ENCODE measurements at regions not wholly inside any gene's neighbourhood (a gene's known extent, or its start where the extent isn't known, plus 50 kb on each side); places are given as distances from the start of the nearest gene placed in this dataset.

DNA sequence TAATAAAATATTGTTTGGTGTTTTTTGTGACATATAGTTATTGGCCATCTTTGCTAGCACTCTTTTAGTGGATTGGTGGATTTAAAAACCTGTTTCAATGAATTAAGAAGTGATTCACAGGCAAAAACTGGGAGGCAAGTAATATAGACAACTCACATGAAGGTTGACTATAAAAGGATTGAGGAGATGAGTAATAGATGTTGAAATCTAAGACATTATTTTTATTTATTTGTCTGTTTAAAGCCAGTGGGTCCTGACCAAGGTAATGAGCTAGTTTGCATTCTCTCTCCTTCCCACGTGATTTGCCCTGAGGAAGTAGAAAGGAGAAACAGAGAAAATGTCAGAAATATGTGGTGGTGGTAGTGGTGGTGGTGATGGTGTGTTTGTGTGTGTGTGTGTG is 351.5 kb upstream of the ZP4 start:
- Histone ChIP-seq H3K36me3 (ENCODE audit: insufficient read depth, low read length) (no peaks in the 10 kb centered on the region), H2AFZ (ENCODE audit: low read length) (no peak overlapping the region), H3K4me1 (ENCODE audit: insufficient read depth, low read length, poor library complexity, severe bottlenecking) (no peaks in the 10 kb centered on the region), H4K20me1 (ENCODE audit: insufficient read depth, low read length) (no peaks in the 10 kb centered on the region), H3K9me3 (ENCODE audit: low read length) (no peaks in the 10 kb centered on the region), H3K79me2 (ENCODE audit: insufficient read depth, low read depth, low read length) (no peaks in the 10 kb centered on the region), H3K27ac (ENCODE audit: low read depth, low read length, poor library complexity, severe bottlenecking) (no peak overlapping the region), H3K4me3 (ENCODE audit: low read depth, low read length, poor library complexity, severe bottlenecking) (no peak overlapping the region), H3K4me2 (ENCODE audit: low read length) (no peak overlapping the region), H3K9me2 (ENCODE audit: insufficient read depth, low read length) (no peaks in the 10 kb centered on the region)
- TF ChIP-seq, protein P1, sequence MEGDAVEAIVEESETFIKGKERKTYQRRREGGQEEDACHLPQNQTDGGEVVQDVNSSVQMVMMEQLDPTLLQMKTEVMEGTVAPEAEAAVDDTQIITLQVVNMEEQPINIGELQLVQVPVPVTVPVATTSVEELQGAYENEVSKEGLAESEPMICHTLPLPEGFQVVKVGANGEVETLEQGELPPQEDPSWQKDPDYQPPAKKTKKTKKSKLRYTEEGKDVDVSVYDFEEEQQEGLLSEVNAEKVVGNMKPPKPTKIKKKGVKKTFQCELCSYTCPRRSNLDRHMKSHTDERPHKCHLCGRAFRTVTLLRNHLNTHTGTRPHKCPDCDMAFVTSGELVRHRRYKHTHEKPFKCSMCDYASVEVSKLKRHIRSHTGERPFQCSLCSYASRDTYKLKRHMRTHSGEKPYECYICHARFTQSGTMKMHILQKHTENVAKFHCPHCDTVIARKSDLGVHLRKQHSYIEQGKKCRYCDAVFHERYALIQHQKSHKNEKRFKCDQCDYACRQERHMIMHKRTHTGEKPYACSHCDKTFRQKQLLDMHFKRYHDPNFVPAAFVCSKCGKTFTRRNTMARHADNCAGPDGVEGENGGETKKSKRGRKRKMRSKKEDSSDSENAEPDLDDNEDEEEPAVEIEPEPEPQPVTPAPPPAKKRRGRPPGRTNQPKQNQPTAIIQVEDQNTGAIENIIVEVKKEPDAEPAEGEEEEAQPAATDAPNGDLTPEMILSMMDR (conservative IDR thresholded peaks at IDR 0.05; ENCODE audit: low read length): no peak
- no peak for TF ChIP-seq EZH2phosphoT487 (IDR thresholded peaks at IDR 0.05; ENCODE audit: borderline replicate concordance, low read depth, low read length)
- ChIA-PET POLR2A (no interaction called here), CTCF (ENCODE audit: unreplicated experiment) (no interaction called here)
- no peak for DNase-seq (ENCODE audit: low spot score)
- no TSS peak for BruUV-seq (replicated peaks)
- intact Hi-C loops (cut with micrococcal nuclease; ENCODE audit: unreplicated experiment): no loop called here

DNA sequence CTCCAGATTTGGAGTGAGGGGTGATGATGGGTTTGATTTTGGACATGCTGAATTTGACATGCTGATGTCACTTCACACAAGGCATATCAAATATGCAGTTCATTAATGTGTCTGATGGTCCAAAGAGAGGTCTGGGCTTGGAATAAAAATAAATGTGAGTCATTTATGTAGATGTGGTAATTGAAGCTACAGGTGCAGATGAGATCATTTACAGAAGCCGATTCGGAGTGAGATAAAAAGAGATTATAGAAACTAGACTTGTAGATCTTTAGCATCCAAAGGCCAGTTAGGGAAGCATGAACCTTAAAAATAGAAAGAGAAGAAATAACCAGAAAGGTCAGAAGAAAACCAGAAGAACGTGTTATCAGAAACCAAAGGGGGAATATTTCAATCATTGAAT is 350.9 kb upstream of the ZP4 start:
- BruUV-seq (replicated peaks): no TSS peak
- Histone ChIP-seq H2AFZ (ENCODE audit: low read length) (no peak overlapping the region), H3K27ac (ENCODE audit: low read depth, low read length, poor library complexity, severe bottlenecking) (no peak overlapping the region), H3K9me3 (ENCODE audit: low read length) (no peaks in the 10 kb centered on the region), H4K20me1 (ENCODE audit: insufficient read depth, low read length) (no peaks in the 10 kb centered on the region), H3K4me2 (ENCODE audit: low read length) (no peak overlapping the region), H3K4me3 (ENCODE audit: low read depth, low read length, poor library complexity, severe bottlenecking) (no peak overlapping the region), H3K36me3 (ENCODE audit: insufficient read depth, low read length) (no peaks in the 10 kb centered on the region), H3K79me2 (ENCODE audit: insufficient read depth, low read depth, low read length) (no peaks in the 10 kb centered on the region), H3K4me1 (ENCODE audit: insufficient read depth, low read length, poor library complexity, severe bottlenecking) (no peaks in the 10 kb centered on the region), H3K9me2 (ENCODE audit: insufficient read depth, low read length) (no peaks in the 10 kb centered on the region)
- ChIA-PET CTCF (ENCODE audit: unreplicated experiment) (no interaction called here), POLR2A (no interaction called here)
- DNase-seq (ENCODE audit: low spot score): no peak
- TF ChIP-seq EZH2phosphoT487 (IDR thresholded peaks at IDR 0.05; ENCODE audit: borderline replicate concordance, low read depth, low read length): no peak
- TF ChIP-seq, protein P1 (conservative IDR thresholded peaks at IDR 0.05; ENCODE audit: low read length): no peak
- intact Hi-C loops (cut with micrococcal nuclease; ENCODE audit: unreplicated experiment): no loop called here

DNA sequence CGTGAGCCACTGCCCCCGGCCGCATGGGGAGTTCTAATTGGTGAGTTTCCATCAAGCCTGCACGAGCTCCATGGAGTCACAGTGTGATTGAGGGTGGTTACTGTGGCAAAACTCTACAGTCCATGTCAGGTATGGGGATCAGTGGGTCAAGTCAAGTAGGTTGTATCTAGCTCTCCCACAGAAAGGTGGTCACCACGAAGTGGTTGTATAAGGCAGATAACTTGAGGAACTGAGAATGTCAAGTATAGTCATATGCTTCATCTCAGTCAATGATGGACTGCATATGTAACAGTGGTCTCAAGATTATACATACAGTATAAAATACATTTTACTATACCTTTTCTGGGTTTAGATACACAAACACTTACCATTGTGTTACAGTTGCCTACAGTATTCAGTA is 348.6 kb upstream of the ZP4 start:
- CTCF ChIA-PET (ENCODE audit: unreplicated experiment): no interaction called here
- BruUV-seq (replicated peaks): no TSS peak
- no peaks in the 10 kb centered on the region for H3K79me2 ChIP-seq (ENCODE audit: insufficient read depth, low read depth, low read length)
- H2AFZ ChIP-seq (ENCODE audit: low read length): no peak overlapping the region
- no peaks in the 10 kb centered on the region for H3K9me3 ChIP-seq (ENCODE audit: low read length)
- POLR2A ChIA-PET: no interaction called here
- H3K9me2 ChIP-seq (ENCODE audit: insufficient read depth, low read length): no peaks in the 10 kb centered on the region
- DNase-seq (ENCODE audit: low spot score): no peak
- H4K20me1 ChIP-seq (ENCODE audit: insufficient read depth, low read length): no peaks in the 10 kb centered on the region
- no peak overlapping the region for H3K4me2 ChIP-seq (ENCODE audit: low read length)
- no peak overlapping the region for H3K27ac ChIP-seq (ENCODE audit: low read depth, low read length, poor library complexity, severe bottlenecking)
- no peak overlapping the region for H3K4me3 ChIP-seq (ENCODE audit: low read depth, low read length, poor library complexity, severe bottlenecking)
- intact Hi-C loops (cut with micrococcal nuclease; ENCODE audit: unreplicated experiment): loop anchor here (5.0 kb wide), 1 partner anchor 1658 kb away; no protein-coding TSS in a partner anchor
- TF ChIP-seq EZH2phosphoT487 (IDR thresholded peaks at IDR 0.05; ENCODE audit: borderline replicate concordance, low read depth, low read length): no peak
- TF ChIP-seq, protein P1 (conservative IDR thresholded peaks at IDR 0.05; ENCODE audit: low read length): no peak
- no peaks in the 10 kb centered on the region for H3K36me3 ChIP-seq (ENCODE audit: insufficient read depth, low read length)
- no peaks in the 10 kb centered on the region for H3K4me1 ChIP-seq (ENCODE audit: insufficient read depth, low read length, poor library complexity, severe bottlenecking)

All from OCI-LY7 (cell line).